ENCODE measurements at regions not wholly inside any gene's neighbourhood (a gene's known extent, or its start where the extent isn't known, plus 50 kb on each side); places are given as distances from the start of the nearest gene placed in this dataset.

DNA sequence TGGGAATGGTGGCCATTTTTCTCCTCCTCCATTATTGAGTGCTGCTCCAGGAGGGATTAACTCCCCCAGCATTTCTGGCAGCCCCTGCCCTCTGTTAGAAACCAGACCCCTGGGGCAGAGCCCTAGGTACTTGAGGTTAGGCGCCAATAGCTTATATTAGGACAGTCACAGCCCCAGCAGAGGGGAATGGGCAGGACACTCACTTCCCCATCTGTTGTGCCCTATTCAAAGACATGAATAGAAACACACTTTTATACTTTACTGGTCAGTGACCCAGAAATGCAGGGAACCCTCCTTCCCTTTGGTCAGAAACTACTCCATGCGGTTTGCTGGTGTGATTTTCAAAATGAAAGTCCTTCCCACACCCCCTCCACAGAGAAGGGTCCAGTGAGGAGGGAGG lies 267.7 kb downstream of the PTBP2 start:
- DNase-seq (ENCODE audit: low read depth), result no peak
- no peak overlapping the region for H3K4me3 ChIP-seq (ENCODE audit: low read depth, low read length)

- no peak overlapping the region for H3K4me3 ChIP-seq (ENCODE audit: low read depth, low read length)
Observed at GRCh38 chr1:96990136-96990535, 268.6 kb downstream of the PTBP2 start.

DNA sequence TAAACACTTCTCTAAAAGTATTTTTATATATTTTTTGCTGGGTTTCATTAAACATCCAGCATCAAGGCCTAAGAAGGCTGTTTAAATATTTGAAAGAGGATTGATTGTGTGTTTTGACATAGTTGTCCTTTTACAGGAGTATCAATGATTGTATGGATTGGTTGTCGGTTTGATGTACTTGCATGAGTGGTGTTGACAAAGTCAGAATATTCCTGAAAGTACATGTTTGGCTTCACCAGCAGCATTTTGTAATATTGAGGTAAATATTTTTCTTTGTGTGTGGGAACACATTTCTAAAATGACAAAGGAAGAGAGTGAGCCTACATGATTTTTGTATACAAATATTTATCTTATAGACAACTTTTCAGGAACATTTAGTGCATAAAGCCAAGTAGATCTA lies 269.7 kb downstream of the PTBP2 start:
- no peak for DNase-seq (ENCODE audit: low read depth)
- no peak overlapping the region for H3K4me3 ChIP-seq (ENCODE audit: low read depth, low read length)

More at GRCh38 chr1:96990136-96990535, 268.6 kb downstream of the PTBP2 start:
- no peak for DNase-seq (ENCODE audit: low read depth)

- H3K4me3 ChIP-seq (ENCODE audit: low read depth, low read length), result no peak overlapping the region
- DNase-seq (ENCODE audit: low read depth), result peak; percentile 25
Observed at GRCh38 chr1:96992871-96993270, 271.3 kb downstream of the PTBP2 start.

DNA sequence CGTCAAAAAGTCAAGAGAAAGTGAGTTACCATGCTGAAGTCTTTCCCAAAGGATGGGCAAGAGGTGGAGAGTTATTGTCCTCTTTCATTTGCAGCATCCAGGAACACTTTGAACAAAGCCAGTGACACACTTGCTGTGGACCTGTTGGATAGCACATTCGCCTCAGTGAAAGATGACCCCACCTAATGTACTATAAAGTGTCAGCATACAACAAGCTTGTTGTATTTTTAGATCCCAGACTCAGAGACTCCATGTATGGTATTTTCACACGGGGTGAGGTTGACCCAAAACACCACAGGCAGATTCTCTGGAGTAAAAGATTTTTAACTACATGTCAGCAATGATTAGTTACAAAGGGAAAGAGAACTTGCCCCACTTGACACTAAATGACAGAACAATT lies 273.8 kb downstream of the PTBP2 start:
- DNase-seq (ENCODE audit: low read depth), result peak; percentile 36

GRCh38 chr1:96996001-96996400 lies 274.4 kb downstream of the PTBP2 start:
- DNase-seq (ENCODE audit: low read depth), result no peak
- H3K4me3 ChIP-seq (ENCODE audit: low read depth, low read length), result no peak overlapping the region

More for the DNA sequence above, 273.8 kb downstream of the PTBP2 start:
- H3K4me3 ChIP-seq (ENCODE audit: low read depth, low read length), result no peak overlapping the region

DNA sequence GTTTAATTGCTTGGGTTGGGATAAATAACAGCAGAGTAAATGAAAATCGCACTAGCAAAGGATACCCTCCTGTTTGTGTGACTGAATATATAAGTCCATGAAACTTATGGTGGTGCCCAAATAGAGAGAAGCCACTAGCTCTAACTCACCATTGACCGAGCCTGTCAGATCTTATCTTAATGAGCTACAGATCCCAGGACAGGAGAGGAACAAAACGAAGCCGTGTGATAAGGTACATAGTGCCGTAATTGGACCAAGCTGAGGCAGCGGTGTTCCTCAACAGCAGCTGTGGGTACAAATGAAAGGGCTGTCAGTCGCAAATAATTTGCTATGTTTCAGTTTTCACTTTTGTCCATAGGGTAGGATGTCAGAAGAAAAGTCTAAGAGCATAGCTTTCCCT lies 276.1 kb downstream of the PTBP2 start:
- DNase-seq (ENCODE audit: low read depth), result no peak
- H3K4me3 ChIP-seq (ENCODE audit: low read depth, low read length), result no peak overlapping the region

- DNase-seq (ENCODE audit: low read depth), result no peak
- H3K4me3 ChIP-seq (ENCODE audit: low read depth, low read length), result no peak overlapping the region
Observed at GRCh38 chr1:96998466-96998865, 276.9 kb downstream of the PTBP2 start.

- no peak for DNase-seq (ENCODE audit: low read depth)
- H3K4me3 ChIP-seq (ENCODE audit: low read depth, low read length), result no peak overlapping the region
Observed at GRCh38 chr1:96999191-96999590, 277.6 kb downstream of the PTBP2 start.

DNA sequence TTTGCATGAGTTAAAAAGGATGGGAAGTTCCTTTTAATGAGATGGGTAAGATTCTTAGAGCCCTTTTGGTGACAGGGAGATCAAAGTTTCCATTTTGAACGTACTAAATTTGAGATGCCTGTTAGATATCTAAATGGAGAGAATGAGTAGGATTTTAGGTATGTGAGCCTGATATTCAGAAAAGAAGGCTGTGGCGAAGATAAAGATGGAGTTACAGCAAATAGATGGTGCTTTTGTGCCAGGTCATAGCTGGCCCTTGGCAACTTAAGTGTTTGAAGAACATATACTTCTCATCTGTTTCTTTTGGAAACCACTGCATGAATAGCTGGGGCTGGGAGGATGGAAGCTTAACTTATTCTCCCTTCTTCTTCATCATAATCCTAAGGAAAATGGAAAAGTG lies 282.5 kb downstream of the PTBP2 start:
- H3K4me3 ChIP-seq (ENCODE audit: low read depth, low read length), result no peak overlapping the region
- DNase-seq (ENCODE audit: low read depth), result no peak

DNA sequence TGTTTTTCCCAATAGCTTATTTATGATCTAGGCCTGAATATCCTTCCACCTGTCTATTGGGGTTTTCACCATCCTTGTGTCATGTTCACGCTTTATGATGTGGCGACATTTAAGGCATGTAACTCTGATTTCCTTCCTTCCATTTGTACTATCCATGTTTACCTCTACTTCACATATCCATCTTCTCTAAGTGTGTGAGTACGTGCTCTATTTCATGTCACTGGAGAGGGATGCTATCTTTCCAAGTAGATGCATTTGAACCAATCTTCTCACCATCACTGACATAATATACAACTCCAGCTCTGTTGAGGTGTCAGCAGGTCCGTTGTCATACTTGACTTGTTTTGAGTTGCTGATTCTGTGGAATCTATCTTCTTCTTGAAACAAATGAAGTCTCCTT lies 283.2 kb downstream of the PTBP2 start:
- no peak for DNase-seq (ENCODE audit: low read depth)

GRCh38 chr1:97006044-97006661 lies 284.6 kb downstream of the PTBP2 start:
- DNase-seq (ENCODE audit: low read depth), result peak; percentile 88
- no peak overlapping the region for H3K4me3 ChIP-seq (ENCODE audit: low read depth, low read length)

More for the DNA sequence above, 283.2 kb downstream of the PTBP2 start:
- no peak overlapping the region for H3K4me3 ChIP-seq (ENCODE audit: low read depth, low read length)

- DNase-seq (ENCODE audit: low read depth), result no peak
- H3K4me3 ChIP-seq (ENCODE audit: low read depth, low read length), result no peak overlapping the region
Observed at GRCh38 chr1:97007840-97008604, 286.4 kb downstream of the PTBP2 start.

DNA sequence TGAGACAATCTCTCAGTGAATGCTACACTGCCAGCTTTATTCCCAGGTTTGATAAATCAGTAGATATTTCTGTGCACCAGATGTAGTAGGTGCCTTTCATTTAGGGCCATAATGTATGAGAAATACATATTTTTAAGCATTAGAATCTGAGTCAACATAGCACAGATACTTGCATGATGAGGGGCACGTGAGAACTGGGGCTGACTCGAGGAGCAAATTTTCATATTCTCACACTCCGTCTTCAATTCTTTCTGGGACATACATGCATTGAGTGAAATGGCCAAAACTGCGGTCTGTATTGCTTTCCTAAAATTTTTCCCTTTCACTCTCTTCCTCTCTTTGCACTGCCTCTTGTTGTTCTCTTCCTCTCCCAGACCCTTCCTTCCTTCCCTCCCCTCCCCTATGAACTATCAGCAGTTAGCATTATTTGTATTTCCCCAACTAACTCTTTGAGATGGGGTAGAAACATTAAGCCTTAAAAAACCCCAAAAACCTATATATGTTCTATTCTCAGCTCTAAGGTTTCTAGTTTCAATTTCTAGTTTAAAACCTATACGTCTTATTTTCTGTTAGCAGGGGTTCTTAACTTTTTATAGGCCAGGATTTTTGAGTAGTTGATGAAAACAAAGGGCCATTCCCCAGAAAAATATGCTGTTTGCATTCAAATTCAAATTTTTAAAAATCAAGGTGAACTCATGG lies 289.1 kb downstream of the PTBP2 start:
- no peak for DNase-seq (ENCODE audit: low read depth)
- no peak overlapping the region for H3K4me3 ChIP-seq (ENCODE audit: low read depth, low read length)

DNA sequence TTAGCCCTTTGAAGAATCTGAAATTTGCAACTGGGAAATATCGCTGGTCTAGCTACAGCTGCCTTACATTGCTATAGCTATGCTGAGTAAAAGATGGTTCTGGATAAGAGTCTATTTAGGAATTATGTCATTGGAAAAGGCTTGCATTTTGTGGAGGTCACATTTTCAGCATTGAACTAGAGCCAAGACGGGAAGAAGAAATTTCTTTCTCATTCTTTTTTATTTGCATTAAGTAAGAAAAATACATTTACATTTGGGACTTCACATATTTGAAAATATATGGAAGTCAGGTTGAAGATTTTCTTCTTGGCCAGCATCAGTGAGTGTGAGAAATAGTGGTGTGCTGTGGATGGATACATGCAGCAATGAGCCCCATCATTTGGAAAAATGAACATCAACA lies 291.6 kb downstream of the PTBP2 start:
- DNase-seq (ENCODE audit: low read depth), result no peak
- no peak overlapping the region for H3K4me3 ChIP-seq (ENCODE audit: low read depth, low read length)

DNA sequence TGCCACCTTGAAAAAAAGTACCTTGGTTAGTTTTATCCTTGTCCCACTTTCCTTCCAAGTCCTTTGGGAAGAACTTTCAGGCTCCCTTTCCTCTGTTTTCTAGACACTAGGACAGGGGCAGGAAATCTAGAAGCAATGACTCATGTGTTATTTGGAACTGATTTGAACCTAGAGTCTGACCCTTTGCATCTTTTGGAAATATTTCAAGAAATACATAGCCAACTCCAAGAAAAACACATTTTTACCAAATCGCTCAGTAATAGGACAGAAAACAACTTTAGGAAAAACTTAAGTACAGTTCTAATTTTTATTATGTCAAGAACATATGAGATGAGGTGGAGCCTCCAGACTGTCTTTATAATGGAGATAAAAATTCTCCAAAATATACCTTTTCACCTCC lies 292.4 kb downstream of the PTBP2 start:
- no peak overlapping the region for H3K4me3 ChIP-seq (ENCODE audit: low read depth, low read length)
- peak; percentile 75 for DNase-seq (ENCODE audit: low read depth)

GRCh38 chr1:97014426-97014825 lies 292.8 kb downstream of the PTBP2 start:
- no peak for DNase-seq (ENCODE audit: low read depth)
- H3K4me3 ChIP-seq (ENCODE audit: low read depth, low read length), result no peak overlapping the region

- no peak overlapping the region for H3K4me3 ChIP-seq (ENCODE audit: low read depth, low read length)
- no peak for DNase-seq (ENCODE audit: low read depth)
Observed at GRCh38 chr1:97017895-97018294, 296.3 kb downstream of the PTBP2 start.

All from skeletal muscle cell (primary cell).